Neutrophil (primary cell): ENCODE measurements at regions not wholly inside any gene's neighbourhood (a gene's known extent, or its start where the extent isn't known, plus 50 kb on each side); places are given as distances from the start of the nearest gene placed in this dataset.

Experiments
- H3K27ac ChIP-seq: fragments of 200-600 bp; sonication (generic); 2 replicates; pipeline ENCODE4 v1.5.1; 2016; ENCODE audit warnings: mild to moderate bottlenecking, moderate library complexity
- H3K27me3 ChIP-seq: fragments of 200-600 bp; sonication (generic); 2 replicates; pipeline ENCODE4 v1.6.0; 2016; ENCODE audit warnings: mild to moderate bottlenecking
- H3K36me3 ChIP-seq: fragments of 200-600 bp; sonication (generic); 2 replicates; pipeline ENCODE4 v1.5.1; 2017
- H3K4me1 ChIP-seq, 2 experiments: fragments of 200-600 bp in 1 of 2; sonication (generic) in 1 of 2; 1 replicate in 1 of 2; 2 replicates in 1 of 2; pipeline versions ENCODE4 v1.5.1 to v1.6.1; 2013 to 2016; ENCODE audit warnings: low read depth in 1 of 2, low read length in 1 of 2, mild to moderate bottlenecking in 1 of 2, moderate library complexity in 1 of 2; ENCODE audit not compliant: control insufficient read depth in 1 of 2, insufficient read depth in 1 of 2
- H3K4me3 ChIP-seq, 2 experiments: fragments of 200-600 bp in 1 of 2; sonication (generic) in 1 of 2; 1 replicate in 1 of 2; 2 replicates in 1 of 2; pipeline ENCODE4 v1.5.1; 2013 to 2016; ENCODE audit warnings: low read depth in 1 of 2, low read length in 1 of 2, mild to moderate bottlenecking in 1 of 2, moderate library complexity in 1 of 2
- H3K9me3 ChIP-seq: fragments of 200-600 bp; sonication (generic); 2 replicates; pipeline ENCODE4 v1.5.1; 2016
- TF ChIP-seq, protein P1 (sequence below): fragments of 200-600 bp; sonication (generic); IDR thresholded peaks from 2 replicates; pipeline ENCODE4 v1.5.1; 2016; ENCODE audit warnings: antibody characterized with exemption

GRCh38 chr17:79452706-79453105, 158.1 kb downstream of the RBFOX3 start:
- TF ChIP-seq, protein P1, sequence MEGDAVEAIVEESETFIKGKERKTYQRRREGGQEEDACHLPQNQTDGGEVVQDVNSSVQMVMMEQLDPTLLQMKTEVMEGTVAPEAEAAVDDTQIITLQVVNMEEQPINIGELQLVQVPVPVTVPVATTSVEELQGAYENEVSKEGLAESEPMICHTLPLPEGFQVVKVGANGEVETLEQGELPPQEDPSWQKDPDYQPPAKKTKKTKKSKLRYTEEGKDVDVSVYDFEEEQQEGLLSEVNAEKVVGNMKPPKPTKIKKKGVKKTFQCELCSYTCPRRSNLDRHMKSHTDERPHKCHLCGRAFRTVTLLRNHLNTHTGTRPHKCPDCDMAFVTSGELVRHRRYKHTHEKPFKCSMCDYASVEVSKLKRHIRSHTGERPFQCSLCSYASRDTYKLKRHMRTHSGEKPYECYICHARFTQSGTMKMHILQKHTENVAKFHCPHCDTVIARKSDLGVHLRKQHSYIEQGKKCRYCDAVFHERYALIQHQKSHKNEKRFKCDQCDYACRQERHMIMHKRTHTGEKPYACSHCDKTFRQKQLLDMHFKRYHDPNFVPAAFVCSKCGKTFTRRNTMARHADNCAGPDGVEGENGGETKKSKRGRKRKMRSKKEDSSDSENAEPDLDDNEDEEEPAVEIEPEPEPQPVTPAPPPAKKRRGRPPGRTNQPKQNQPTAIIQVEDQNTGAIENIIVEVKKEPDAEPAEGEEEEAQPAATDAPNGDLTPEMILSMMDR = no peak
- H3K4me1 ChIP-seq = no peaks in the 10 kb centered on the region
- no peaks in the 10 kb centered on the region for H3K9me3 ChIP-seq
- H3K36me3 ChIP-seq = no peaks in the 10 kb centered on the region
- H3K27me3 ChIP-seq = no peaks in the 10 kb centered on the region
- H3K27ac ChIP-seq = no peak overlapping the region
- H3K4me3 ChIP-seq = no peak overlapping the region

DNA sequence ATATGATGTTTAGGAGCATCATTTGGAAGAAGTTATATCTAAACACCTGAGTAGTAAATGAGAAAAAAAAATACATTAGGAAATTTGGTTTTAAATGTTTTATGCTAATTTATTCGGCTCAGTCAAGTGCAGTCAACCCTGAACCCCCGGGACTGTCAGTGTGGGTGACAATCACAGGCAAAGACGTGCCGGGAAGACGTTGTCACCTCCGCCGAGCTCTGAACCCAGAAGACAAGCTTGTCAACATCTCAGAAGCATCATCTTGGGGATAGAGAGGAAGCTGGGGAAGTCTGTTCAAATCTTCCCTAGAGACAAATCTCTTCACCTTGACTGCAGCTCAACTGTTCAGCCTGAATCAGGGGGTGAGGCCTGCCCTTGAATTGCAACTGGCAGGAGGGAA, 159.7 kb downstream of the RBFOX3 start:
- TF ChIP-seq, protein P1 = no peak
- no peaks in the 10 kb centered on the region for H3K27me3 ChIP-seq

GRCh38 chr17:79446399-79447009, 164.3 kb downstream of the RBFOX3 start:
- no peaks in the 10 kb centered on the region for H3K9me3 ChIP-seq
- TF ChIP-seq, protein P1 = no peak
- no peak overlapping the region for H3K4me3 ChIP-seq
- no peak overlapping the region for H3K27ac ChIP-seq
- no peaks in the 10 kb centered on the region for H3K36me3 ChIP-seq
- H3K4me1 ChIP-seq = no peaks in the 10 kb centered on the region
- no peaks in the 10 kb centered on the region for H3K27me3 ChIP-seq

More for the DNA sequence above, 159.7 kb downstream of the RBFOX3 start:
- Histone ChIP-seq H3K36me3 (no peaks in the 10 kb centered on the region), H3K4me3 (no peak overlapping the region), H3K4me1 (no peaks in the 10 kb centered on the region), H3K27ac (no peak overlapping the region), H3K9me3 (no peaks in the 10 kb centered on the region)

DNA sequence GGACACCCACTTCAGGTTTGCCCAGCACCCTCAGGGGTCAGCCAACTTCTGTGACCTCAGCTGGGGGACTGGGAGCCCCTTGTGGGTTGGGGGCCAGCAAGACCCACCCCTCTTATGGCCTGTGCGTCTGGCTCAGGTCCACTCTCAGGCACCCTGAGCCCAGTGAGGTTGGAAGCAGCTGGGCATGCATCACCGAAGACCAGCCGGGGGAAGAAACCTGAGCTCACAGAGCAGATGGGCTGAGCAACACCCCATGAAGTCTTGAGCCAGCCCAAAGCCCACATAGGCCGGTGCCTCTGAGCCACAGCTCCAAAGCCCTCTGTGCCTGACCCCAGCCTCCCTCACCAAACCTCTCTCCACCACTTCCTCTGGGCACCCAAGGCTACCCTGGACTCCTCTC, 166.7 kb downstream of the RBFOX3 start:
- no peak overlapping the region for H3K4me3 ChIP-seq
- no peak overlapping the region for H3K27ac ChIP-seq
- H3K4me1 ChIP-seq = no peaks in the 10 kb centered on the region
- TF ChIP-seq, protein P1 = no peak
- H3K36me3 ChIP-seq = no peaks in the 10 kb centered on the region
- H3K9me3 ChIP-seq = no peaks in the 10 kb centered on the region
- no peaks in the 10 kb centered on the region for H3K27me3 ChIP-seq

- Histone ChIP-seq H3K9me3 (no peaks in the 10 kb centered on the region), H3K4me3 (no peak overlapping the region), H3K36me3 (no peaks in the 10 kb centered on the region), H3K27ac (no peak overlapping the region), H3K27me3 (peaks cover 3% of the 10 kb centered on the region), H3K4me1 (no peaks in the 10 kb centered on the region)
- TF ChIP-seq, protein P1 = no peak
Observed at GRCh38 chr17:79443026-79443425, 167.8 kb downstream of the RBFOX3 start.
